GM06990 (cell line): ENCODE measurements at regions not wholly inside any gene's neighbourhood (a gene's known extent, or its start where the extent isn't known, plus 50 kb on each side); places are given as distances from the start of the nearest gene placed in this dataset.

ENCODE experiments used
- DNase-seq: peaks from one replicate; pipeline ENCODE4 v3.0.0-alpha.2; 2011; ENCODE audit not compliant: insufficient read length; ENCODE audit errors: extremely low read depth
- H3K27me3 ChIP-seq: replicated peaks from 2 replicates; pipeline ENCODE4 v1.6.0; 2011; ENCODE audit warnings: low read length; ENCODE audit not compliant: control insufficient read depth, insufficient read depth
- H3K36me3 ChIP-seq: 2 replicates; pipeline ENCODE4 v1.5.1; 2011; ENCODE audit warnings: low read length; ENCODE audit not compliant: control insufficient read depth, insufficient read depth
- H3K4me3 ChIP-seq: replicated peaks from 2 replicates; pipeline ENCODE4 v1.5.1; 2011; ENCODE audit warnings: low read depth, mild to moderate bottlenecking, control low read depth, low read length
- TF ChIP-seq, protein P1 (sequence below): IDR thresholded peaks from 2 replicates; pipeline ENCODE4 v1.5.1; 2011; ENCODE audit warnings: low read length, control low read depth, mild to moderate bottlenecking, inconsistent platforms; ENCODE audit not compliant: insufficient read depth, poor library complexity, severe bottlenecking

DNA sequence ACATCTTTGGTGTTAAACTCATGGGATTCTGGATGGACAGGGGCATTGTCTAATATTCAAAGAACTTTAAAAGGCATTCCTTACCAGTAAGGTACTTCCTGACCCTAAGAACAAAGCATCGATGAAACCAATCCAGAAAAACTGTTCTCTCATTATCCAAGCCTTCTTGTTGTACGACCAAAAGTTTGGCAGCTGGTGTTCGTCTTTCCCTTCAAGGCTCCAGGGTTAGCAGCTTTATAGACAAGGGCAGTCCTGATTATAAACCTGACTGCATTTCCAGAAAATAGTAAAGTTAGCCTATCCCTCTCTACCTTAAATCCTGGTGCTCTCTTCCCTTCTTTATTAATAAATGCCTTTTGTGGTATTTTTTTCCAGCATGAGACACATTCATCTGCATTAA is 149.4 kb upstream of the MRPS30 start:
- Histone ChIP-seq H3K36me3 (no peaks in the 10 kb centered on the region), H3K4me3 (no peak overlapping the region), H3K27me3 (no peaks in the 10 kb centered on the region)
- DNase-seq: no peak
- TF ChIP-seq, protein P1, sequence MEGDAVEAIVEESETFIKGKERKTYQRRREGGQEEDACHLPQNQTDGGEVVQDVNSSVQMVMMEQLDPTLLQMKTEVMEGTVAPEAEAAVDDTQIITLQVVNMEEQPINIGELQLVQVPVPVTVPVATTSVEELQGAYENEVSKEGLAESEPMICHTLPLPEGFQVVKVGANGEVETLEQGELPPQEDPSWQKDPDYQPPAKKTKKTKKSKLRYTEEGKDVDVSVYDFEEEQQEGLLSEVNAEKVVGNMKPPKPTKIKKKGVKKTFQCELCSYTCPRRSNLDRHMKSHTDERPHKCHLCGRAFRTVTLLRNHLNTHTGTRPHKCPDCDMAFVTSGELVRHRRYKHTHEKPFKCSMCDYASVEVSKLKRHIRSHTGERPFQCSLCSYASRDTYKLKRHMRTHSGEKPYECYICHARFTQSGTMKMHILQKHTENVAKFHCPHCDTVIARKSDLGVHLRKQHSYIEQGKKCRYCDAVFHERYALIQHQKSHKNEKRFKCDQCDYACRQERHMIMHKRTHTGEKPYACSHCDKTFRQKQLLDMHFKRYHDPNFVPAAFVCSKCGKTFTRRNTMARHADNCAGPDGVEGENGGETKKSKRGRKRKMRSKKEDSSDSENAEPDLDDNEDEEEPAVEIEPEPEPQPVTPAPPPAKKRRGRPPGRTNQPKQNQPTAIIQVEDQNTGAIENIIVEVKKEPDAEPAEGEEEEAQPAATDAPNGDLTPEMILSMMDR: no peak

DNA sequence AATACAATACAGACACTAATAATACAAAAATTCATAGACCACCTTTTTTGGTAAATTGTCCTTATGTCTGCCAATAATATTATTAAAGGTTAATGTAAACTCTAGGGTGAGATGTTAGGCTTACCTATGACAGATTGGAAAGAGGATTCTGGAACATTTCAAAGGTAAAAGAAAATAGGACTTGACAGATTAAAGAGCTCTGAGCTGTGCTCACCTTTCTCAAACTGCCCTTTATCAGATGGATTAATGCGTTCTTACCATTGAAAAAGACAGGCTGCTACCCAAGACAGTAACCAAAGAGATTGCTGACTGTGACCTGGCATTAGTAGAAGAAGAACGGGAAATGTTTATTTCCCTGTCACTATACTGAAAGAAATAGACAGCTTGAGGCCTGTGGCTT is 156.1 kb upstream of the MRPS30 start:
- TF ChIP-seq, protein P1: no peak
- Histone ChIP-seq H3K4me3 (no peak overlapping the region), H3K36me3 (no peaks in the 10 kb centered on the region), H3K27me3 (no peaks in the 10 kb centered on the region)
- no peak for DNase-seq

- no peaks in the 10 kb centered on the region for H3K27me3 ChIP-seq
- no peaks in the 10 kb centered on the region for H3K36me3 ChIP-seq
- DNase-seq: no peak
- H3K4me3 ChIP-seq: no peak overlapping the region
- TF ChIP-seq, protein P1: no peak
Measured at GRCh38 chr5:44646016-44646415, 162.7 kb upstream of the MRPS30 start.

- Histone ChIP-seq H3K4me3 (no peak overlapping the region), H3K27me3 (no peaks in the 10 kb centered on the region), H3K36me3 (no peaks in the 10 kb centered on the region)
- TF ChIP-seq, protein P1: no peak
- DNase-seq: no peak
Measured at GRCh38 chr5:44645502-44645901, 163.2 kb upstream of the MRPS30 start.

DNA sequence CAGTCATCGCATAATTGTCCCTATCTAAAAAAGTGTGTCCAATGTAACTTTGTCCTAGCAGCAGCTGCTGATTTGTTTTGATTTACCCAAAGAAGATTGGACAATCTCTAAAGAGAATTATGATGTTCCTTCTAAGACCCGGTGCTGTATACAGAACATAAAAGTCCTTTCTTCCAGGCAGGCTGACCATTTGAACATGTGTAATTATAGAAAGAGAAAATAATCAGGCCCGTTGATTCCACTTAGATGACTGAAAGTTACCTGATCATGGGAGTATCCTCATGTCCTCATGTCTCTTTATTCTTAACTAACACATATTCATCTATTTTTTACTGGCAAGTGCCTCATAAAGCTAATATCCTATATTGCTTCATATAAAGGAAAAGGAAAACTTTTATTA is 164.1 kb upstream of the MRPS30 start:
- Histone ChIP-seq H3K36me3 (no peaks in the 10 kb centered on the region), H3K4me3 (no peak overlapping the region), H3K27me3 (no peaks in the 10 kb centered on the region)
- TF ChIP-seq, protein P1: no peak
- no peak for DNase-seq

- no peak for DNase-seq
Measured at GRCh38 chr5:44641820-44642219, 166.9 kb upstream of the MRPS30 start.

More at GRCh38 chr5:44641820-44642219, 166.9 kb upstream of the MRPS30 start:
- no peaks in the 10 kb centered on the region for H3K36me3 ChIP-seq
- no peaks in the 10 kb centered on the region for H3K27me3 ChIP-seq
- H3K4me3 ChIP-seq: no peak overlapping the region
- TF ChIP-seq, protein P1: no peak
